HG02981 (cell line): ENCODE measurements at regions not wholly inside any gene's neighbourhood (a gene's known extent, or its start where the extent isn't known, plus 50 kb on each side); places are given as distances from the start of the nearest gene placed in this dataset.

Experiments used
- ATAC-seq: cut with Tn5 transposase; IDR thresholded peaks from one replicate; pipeline ENCODE4 v1.9.1; 2021; ENCODE audit warnings: mild to moderate bottlenecking, moderate library complexity; ENCODE audit not compliant: unreplicated experiment

DNA sequence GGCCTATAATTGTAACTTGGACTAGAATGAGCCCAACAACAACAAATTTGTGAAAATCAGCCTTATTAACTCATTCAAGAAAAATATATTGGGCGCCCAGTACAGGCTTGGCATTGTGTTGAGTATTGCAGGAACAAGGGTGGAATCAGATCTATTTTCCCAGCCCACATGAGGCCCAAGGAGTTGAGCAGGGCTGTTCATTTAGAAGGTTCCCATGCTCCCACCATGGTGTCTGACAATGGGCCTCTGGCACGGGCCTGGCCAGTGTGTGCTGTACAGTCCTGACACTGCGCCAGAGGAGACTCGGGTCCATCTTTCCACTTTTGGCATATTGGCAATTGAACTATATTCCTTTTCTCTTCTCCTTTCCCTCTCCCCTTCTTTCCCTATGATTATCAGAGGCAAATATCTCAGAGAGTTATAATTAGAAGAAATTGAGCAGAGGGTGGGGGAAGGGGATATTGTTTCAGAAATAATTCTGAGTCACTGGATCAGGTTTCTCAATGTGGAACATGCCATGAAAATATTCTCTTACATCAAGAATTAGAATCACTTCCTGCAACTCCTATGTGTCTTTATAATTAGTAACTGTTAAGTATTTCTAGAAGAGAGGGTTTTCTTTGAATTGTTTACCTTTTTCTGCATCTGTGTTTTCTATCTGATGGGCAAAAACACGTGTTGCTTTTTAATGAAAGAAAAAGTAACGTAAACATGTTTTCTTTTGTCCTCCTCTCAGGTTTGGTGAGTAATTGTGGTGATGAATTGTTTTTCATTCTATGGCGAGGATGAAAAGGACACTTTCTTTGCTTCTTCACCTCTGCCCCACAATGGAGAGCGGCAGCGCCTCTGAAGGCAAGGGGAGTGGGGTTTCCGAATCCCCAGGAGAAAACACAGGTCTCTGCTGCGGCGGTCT lies 209.4 kb downstream of the FOXA2 start:
- no peak for ATAC-seq

DNA sequence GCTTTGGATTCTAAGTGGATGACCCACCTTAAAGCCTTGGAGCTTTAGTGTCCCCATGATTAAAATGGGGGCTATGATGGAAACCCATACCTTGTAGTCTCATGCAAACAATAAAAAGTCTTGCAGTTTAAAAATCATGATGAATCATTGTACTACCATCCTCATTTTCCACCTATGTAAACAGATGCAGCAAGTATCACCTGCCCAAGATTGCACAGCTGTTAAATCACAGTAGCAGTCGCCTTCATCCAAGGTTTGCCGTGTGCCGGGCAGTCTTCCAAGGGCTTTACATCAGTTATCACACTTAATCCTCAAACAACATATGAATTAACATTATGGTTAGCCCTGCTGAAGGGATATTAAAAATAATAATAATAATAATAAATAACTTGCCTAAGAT lies 210.3 kb downstream of the FOXA2 start:
- ATAC-seq, result no peak

DNA sequence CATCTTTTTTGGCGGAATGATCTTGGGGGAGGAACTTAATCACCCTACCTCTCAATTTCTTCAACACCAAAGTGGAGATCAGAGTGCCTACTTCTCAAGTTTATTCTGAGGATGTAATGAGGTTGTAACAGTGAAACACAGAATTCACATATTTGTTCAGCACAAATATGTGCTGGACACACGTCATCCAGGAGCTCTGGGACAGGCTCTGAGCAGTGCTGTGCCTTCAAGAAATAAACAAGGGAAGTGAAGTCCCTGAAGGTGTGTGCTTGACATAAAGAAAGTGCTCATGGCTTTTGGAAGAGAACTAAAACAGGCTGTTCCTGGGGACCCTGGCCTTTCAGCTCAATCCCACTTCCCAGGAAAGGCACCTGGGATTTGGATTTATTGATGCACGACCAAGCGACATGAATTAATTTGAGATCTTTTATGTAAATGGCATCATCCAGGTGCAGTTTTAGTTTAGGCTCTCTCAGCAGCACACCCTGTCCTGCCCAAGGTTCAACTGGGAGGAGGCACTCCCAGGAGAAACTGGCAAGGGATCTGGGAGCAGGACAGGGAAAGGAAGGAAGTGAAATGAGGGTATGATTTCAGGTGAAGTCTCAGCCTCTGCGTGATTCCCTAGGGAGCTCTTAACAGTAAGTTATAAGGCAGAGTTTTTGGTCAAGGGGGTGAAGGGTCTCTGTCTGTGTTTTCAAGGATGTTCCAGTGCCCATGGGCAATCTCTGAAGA lies 211.0 kb downstream of the FOXA2 start:
- ATAC-seq, result no peak

- peak; percentile 83 for ATAC-seq
Measured at GRCh38 chr20:22371843-22372242, 212.5 kb downstream of the FOXA2 start.

DNA sequence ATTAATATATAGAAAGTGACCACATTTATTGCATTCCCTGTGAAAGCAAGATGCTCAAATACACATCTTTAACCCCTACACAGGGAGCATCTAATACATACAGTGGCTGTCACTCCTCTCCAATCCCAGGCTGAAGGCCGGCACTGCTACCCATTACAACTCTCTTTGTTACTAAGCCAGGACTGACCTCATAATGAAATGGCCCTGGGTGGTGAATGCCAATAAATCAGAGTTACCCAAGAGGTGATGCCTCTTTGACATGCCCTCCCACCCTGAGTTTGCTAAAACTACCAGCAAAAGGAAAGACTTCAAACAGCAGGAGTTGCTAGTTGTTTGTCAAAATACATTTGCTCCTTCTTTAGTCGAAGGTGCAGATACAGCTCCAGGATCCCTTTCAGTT lies 214.2 kb downstream of the FOXA2 start:
- ATAC-seq, result no peak

DNA sequence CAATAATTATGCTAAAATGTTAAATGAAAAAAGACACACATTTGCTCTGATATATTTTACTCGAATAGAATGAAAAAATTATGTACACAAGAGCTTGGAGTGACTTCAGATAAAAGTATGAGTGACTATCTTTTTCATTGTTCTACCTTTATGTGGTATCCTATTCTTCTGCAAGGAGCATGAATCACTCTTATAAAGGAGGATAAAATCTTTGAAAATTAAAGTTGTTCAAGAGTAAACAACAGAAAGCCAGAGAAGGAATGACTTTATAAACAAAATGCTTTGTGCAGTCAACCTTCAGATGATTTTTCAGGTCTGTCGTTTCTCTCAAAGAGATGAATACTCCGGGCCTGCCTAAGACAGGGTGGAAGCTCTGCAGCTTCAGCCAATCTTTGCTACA lies 215.3 kb downstream of the FOXA2 start:
- no peak for ATAC-seq

DNA sequence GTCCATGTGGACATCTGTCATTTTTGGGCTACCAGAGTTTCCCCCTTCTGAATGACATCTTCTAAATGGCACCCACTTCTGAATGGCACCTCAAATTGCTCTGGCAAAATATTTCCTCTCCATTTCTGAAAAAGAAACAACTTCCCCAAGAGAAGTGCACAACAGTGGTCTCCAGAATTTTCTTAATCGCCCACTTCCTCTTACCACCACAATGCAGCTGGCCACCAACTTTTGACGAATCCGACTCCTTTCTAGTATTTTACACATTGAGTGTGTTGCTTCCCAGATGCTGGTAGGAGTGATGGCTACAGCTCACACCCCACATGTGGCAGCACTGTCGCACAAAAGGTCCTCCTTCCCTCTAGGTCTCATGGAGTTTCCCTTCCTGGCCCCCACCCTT lies 216.1 kb downstream of the FOXA2 start:
- no peak for ATAC-seq

GRCh38 chr20:22366631-22367030 lies 217.7 kb downstream of the FOXA2 start:
- ATAC-seq, result no peak

DNA sequence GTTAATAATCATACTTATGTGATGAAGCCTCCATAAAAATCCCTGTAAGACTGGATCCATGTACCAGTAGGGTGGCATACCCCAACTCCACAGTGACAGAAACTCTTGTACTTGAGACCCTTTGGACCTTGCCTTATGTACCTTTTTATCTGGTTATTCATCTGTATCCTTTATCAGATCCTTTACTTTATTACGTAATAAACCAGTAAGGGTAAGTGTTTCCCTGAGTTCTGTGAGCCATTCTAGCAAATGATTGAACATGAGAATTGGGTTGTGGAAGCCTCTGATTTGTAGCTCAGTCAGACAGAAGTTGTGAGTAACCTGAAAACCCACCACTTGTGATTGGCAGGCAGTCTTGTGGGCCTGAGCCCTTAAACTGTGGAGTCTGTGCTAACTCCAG lies 229.7 kb downstream of the FOXA2 start:
- ATAC-seq, result no peak

GRCh38 chr20:22353586-22353985 lies 230.8 kb downstream of the FOXA2 start:
- no peak for ATAC-seq

DNA sequence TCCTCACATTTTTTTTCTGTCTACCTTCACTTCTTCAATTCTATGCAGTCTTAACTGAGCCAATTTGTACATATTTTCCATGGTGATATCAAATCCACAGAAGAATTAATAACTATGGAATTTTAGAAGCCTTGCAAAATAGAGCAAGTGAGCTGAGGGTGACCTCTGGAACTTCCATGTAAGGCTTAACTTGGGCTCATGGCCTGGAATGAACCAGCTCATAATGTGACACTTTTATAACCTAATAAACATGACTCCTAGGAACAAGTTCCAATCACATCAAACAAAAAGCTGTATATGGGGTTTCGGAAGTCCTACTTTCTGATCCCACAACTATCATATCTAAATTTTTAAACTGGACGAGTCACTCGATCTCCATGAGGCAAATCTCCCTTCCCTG lies 232.4 kb downstream of the FOXA2 start:
- ATAC-seq, result no peak

DNA sequence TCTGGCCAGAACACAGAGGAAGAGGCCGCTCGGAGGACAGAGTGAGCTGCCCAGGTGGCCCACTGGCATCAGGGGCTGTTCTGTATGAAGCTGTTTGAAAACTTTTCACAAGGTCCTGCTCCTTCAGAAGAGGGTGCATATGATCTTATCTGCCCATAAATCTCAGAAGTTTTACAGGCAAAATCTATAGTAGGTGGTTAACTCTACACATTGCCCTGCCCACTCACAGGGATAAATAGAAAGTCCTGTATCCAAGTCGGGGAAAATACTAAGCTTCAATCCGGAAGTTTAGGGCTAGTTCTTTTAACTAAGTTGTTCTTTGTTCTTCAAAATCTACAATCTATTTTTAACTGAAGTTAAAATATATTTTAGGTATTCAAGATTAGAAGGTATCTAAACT lies 233.7 kb downstream of the FOXA2 start:
- ATAC-seq, result no peak

- no peak for ATAC-seq
Measured at GRCh38 chr20:22348010-22348409, 236.4 kb downstream of the FOXA2 start.

- peak; percentile 51 for ATAC-seq
Measured at GRCh38 chr20:22346716-22347115, 237.7 kb downstream of the FOXA2 start.

DNA sequence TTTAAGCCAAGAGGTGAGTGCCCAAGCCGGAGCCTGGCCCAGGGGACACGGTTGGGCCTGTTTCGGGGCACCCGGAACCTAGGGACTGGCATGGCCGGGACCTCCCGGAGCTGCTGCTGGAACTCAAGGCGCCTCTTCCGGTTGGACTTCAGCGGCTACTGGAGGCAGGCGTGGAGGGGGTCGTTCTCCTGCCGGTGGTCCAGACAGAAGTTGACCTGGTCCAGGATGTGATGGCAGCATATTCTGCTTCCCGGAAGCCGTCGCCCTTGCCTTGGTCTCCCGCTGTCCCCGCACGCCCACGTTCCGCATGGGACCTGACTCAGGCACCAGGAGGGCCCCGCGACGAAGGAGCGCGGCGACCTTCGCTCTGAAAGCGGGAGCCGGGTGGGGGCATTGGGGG lies 240.8 kb downstream of the FOXA2 start:
- no peak for ATAC-seq

DNA sequence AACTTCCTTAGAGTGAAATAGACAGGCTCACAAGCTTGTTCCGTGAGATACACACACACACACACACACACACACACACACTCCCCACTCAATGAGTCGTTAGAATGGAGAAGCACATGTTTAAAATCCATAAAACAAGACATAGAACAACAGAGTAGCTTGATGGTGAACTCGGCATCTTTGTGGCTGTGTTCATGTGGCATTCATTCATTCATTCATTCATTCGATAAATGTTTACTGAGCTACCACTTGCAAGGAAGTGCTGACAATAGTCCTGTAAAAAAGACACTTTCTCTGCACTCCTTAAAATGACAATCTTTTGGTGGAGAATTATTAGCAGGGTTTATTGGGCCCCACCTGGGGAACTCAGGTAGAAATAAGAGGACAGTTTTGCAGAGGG lies 242.0 kb downstream of the FOXA2 start:
- no peak for ATAC-seq

- no peak for ATAC-seq
Measured at GRCh38 chr20:22341508-22341907, 242.9 kb downstream of the FOXA2 start.

DNA sequence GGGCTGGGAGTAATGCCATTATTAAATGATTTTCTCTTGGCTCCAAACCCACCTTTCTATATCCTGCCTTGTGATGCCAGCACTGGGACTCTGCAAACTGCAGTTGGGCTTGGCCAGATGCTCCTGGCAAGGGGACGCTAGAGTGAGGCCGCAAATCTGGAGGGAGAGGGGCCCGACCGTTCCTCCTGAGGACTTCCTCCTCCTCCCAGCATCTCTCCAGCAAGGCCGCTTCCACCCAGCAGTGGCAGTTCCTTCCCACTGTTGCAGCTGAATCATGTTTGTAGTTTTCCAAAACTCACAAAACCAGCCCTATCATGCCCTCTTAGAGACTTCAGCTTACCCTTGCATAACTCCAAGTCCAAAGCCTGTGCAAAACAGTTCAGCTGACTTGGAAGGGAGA lies 244.4 kb downstream of the FOXA2 start:
- no peak for ATAC-seq

- ATAC-seq, result no peak
Measured at GRCh38 chr20:22339091-22339881, 245.1 kb downstream of the FOXA2 start.

GRCh38 chr20:22338140-22338708 lies 246.1 kb downstream of the FOXA2 start:
- no peak for ATAC-seq

- no peak for ATAC-seq
Measured at GRCh38 chr20:22335210-22335609, 249.2 kb downstream of the FOXA2 start.
